ENCODE measurements at regions not wholly inside any gene's neighbourhood (a gene's known extent, or its start where the extent isn't known, plus 50 kb on each side); places are given as distances from the start of the nearest gene placed in this dataset.
A peak's percentile ranks its signal among the peaks of the same experiment; 100 is the strongest.

GRCh38 chrX:45749375-45749774 is 548.7 kb upstream of the DIPK2B start:
- peak; percentile 52 for DNase-seq (ENCODE audit: low read depth)

- peak; percentile 43 for DNase-seq (ENCODE audit: low read depth)
Measured at GRCh38 chrX:45748369-45748774, 547.7 kb upstream of the DIPK2B start.

- peak; percentile 31 for DNase-seq (ENCODE audit: low read depth)
Measured at GRCh38 chrX:45747905-45748304, 547.2 kb upstream of the DIPK2B start.

GRCh38 chrX:45745479-45745878 is 544.8 kb upstream of the DIPK2B start:
- DNase-seq (ENCODE audit: low read depth) = peak; percentile 50

- DNase-seq (ENCODE audit: low read depth) = peak; percentile 38
Measured at GRCh38 chrX:45743906-45744625, 543.4 kb upstream of the DIPK2B start.

- DNase-seq (ENCODE audit: low read depth) = peak; percentile 90
Measured at GRCh38 chrX:45743081-45743533, 542.4 kb upstream of the DIPK2B start.

GRCh38 chrX:45740291-45740690 is 539.6 kb upstream of the DIPK2B start:
- no peak for DNase-seq (ENCODE audit: low read depth)

GRCh38 chrX:45735571-45735970 is 534.9 kb upstream of the DIPK2B start:
- DNase-seq (ENCODE audit: low read depth) = peak; percentile 63

- no peak for DNase-seq (ENCODE audit: low read depth)
Measured at GRCh38 chrX:45731448-45731847, 530.8 kb upstream of the DIPK2B start.

- no peak for DNase-seq (ENCODE audit: low read depth)
Measured at GRCh38 chrX:45727761-45728160, 527.1 kb upstream of the DIPK2B start.

- DNase-seq (ENCODE audit: low read depth) = no peak
Measured at GRCh38 chrX:45722471-45722870, 521.8 kb upstream of the DIPK2B start.

GRCh38 chrX:45719751-45720501 is 519.2 kb upstream of the DIPK2B start:
- DNase-seq (ENCODE audit: low read depth) = peak; percentile 68

- DNase-seq (ENCODE audit: low read depth) = no peak
Measured at GRCh38 chrX:45718676-45719075, 518.0 kb upstream of the DIPK2B start.

- DNase-seq (ENCODE audit: low read depth) = peak; percentile 11
Measured at GRCh38 chrX:45716750-45717149, 516.1 kb upstream of the DIPK2B start.

- peak; percentile 83 for DNase-seq (ENCODE audit: low read depth)
Measured at GRCh38 chrX:45715748-45716147, 515.1 kb upstream of the DIPK2B start.

- DNase-seq (ENCODE audit: low read depth) = peak; percentile 93
Measured at GRCh38 chrX:45714866-45715265, 514.2 kb upstream of the DIPK2B start.

GRCh38 chrX:45712067-45712466 is 511.4 kb upstream of the DIPK2B start:
- peak; percentile 84 for DNase-seq (ENCODE audit: low read depth)

- peak; percentile 92 for DNase-seq (ENCODE audit: low read depth)
Measured at GRCh38 chrX:45711231-45711630, 510.6 kb upstream of the DIPK2B start.

GRCh38 chrX:45710081-45710801 is 509.6 kb upstream of the DIPK2B start:
- peak; percentile 98 for DNase-seq (ENCODE audit: low read depth)

- peak; percentile 61 for DNase-seq (ENCODE audit: low read depth)
Measured at GRCh38 chrX:45709381-45709780, 508.7 kb upstream of the DIPK2B start.

- peak; percentile 15 for DNase-seq (ENCODE audit: low read depth)
Measured at GRCh38 chrX:45699158-45699557, 498.5 kb upstream of the DIPK2B start.

- peak; percentile 81 for DNase-seq (ENCODE audit: low read depth)
Measured at GRCh38 chrX:45697591-45697990, 496.9 kb upstream of the DIPK2B start.
